CD4-positive, alpha-beta T cell treated with Interleukin-10 for 1 hour (primary cell): ENCODE measurements at regions not wholly inside any gene's neighbourhood (a gene's known extent, or its start where the extent isn't known, plus 50 kb on each side); places are given as distances from the start of the nearest gene placed in this dataset.
"Not testable (repeated sequence)": the region's sequence is repeated elsewhere in the genome, so short reads cannot be mapped to it uniquely, and the experiment has no call there.

ENCODE experiments used
- DNase-seq: peaks from one replicate; pipeline ENCODE4 v3.0.0-alpha.2; 2020

DNA sequence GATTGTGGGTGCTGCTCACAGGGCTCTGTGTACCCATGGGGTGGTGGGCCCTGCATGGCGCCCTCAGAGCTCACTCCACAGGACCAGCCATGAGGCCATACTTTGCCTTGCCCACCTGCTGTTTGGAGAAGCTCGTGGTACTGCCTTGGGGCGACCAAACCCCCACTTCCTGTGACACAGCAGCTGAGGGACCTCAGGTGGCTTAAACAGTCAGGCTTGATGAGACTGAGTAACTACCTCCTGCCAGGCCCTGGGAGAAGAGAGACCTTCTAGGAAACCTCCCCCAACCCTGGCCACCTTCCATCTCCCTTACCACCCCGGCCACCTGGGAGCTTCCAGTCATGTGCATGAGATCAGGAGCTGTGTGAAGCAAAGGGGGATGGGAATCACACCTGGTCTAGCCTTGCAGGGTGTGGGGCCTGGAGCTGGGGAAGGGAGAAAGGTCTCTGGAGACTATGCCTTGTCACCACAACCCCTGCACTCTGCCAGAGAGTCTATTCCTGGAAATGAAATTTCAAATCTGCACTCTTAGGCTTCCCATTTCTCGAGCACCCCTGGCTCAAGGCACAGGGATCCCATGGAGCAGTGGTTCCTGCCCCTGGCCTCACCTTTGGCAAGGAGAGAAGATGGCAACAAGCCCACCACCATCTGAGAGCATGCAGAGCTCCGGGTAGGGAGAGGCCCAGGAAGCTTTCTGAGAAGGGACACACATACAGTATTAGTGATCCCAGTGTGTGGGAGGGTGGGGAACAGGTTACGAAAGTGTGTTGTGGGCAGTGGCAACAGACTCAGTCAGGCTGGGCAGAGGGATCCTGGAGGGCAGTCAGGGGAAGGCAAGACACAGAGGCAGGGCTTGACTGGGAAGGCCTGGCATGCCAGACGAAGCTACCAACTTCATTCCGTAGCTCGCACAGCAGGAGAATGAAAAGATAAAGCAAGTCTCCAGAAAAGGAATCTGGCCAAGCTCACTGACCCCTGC is 125.0 kb downstream of the URI1 start:
- no peak for DNase-seq

DNA sequence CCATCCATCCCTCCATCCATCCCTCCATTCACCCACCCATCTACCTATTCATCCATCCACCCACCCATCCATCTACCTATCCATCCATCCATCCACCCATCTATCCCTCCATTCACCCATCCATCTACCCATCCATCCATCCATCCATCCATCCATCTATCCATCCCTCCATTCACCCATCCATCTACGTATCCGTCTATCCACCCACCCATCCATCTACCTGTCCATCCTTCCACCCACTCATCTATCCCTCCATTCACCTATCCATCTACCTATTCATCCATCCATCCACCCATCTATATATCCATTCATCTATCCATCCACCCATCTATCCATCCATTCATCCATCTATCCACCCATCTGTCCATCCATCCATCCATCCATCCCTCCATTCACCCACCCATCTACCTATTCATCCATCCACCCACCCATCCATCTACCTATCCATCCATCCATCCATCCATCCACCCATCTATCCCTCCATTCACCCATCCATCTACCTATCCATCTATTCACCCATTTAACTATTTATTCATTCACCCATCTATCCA is 126.0 kb downstream of the URI1 start:
- DNase-seq = not testable (repeated sequence)

DNA sequence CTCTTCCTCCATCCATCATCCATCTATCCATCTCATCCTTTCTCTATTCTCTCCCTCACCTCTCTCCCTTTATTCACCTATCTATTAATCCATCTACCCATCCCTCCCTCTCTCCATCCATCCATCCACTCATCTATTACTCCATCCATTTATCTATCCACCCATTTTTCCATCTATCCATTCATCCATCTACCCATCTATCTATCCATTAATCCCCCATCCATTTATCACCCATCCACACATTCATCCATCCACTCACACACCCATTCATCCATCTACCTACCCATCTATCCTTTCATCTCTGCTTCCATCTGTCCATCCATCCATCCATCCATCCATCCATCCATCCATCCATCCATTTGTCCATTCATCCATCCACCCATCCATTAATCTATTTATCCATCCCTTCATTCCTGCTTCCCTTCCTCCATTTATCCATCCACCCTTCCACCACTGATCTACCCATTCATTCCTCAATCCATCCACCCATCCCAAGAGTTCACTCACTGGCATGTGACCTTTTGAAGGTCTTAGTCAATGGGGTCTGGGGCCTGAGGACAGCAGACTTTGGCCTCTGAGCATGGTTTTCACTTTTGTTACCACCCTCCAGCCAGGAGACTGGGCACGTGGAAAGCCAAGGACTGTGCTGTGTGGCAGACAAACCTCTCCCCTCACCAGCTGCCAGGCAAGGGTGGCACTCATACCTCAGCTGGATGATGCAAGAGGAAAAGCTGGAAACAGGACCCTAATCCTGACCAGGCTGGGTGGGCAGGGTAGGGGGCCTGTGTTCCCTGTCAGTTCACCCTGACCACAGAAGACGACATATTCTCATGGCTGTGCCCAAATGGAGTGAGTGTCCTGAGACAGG is 126.7 kb downstream of the URI1 start:
- no peak for DNase-seq

DNA sequence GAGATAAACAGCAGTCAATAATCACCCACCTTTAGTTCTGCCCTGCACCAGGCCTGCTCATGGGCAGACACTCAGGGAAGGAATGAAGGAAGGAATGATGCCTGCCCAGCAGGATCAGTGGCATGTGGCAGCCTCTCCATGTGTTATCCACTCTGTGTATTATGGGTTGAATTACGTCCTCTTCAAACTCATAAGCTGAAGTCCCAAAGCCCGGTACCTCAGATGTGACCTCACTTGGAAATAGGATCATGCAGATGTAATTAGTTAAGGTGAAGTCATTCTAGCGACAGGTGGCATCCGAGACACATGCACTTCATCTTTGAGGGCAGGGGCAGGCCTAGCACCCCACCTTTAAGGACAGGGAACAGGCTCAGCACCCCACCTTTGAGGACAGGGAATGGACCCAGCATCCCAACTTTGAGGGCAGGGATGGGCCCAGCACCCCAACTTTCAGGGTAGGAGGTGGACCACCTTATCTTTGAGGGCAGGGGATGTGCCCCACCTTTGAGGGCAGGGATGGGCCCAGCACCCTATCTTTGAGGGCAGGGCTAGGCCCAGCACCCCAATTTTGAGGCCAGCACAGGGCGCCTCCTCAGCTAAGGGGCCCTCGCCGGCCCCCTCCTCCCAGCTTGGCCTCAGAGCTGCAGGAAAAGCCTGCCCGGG is 127.6 kb downstream of the URI1 start:
- no peak for DNase-seq

DNA sequence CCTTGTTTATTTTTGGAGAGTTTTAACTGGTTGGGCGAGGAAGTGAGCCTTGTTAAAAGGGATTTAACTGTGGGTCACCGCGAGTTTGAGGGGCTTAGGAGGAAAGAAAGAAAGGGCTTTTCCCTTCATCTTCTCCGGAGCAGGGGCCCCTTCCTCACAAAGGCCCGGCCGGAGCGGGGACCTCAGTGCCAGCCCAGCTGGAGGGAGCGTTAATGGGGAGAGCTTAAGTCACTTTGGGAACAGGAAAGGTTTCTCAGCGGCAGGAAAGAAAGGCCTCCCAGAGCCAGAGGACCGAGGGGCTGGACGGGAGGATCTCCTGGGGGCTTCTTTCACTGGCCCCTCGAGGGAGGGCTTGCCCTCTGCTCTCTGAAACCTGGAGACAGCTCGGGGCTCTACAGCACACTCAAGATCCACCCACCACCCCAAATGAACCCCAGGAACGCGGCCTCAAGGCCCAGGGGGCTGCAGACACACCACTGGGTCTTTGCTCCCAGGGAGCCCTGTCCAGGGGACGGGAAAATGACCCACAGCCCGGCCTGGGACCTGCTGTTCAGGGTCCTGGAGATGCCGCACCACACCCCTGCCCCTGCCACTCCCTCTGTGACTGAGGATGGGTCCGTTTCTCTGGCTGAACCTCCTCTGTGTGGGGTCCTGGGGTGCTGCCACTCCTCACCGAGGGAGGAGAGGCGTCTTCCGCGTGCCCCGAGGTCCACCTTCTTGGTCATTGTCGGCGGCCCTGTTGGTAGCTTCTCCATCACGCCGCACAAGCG is 128.3 kb downstream of the URI1 start:
- no peak for DNase-seq

DNA sequence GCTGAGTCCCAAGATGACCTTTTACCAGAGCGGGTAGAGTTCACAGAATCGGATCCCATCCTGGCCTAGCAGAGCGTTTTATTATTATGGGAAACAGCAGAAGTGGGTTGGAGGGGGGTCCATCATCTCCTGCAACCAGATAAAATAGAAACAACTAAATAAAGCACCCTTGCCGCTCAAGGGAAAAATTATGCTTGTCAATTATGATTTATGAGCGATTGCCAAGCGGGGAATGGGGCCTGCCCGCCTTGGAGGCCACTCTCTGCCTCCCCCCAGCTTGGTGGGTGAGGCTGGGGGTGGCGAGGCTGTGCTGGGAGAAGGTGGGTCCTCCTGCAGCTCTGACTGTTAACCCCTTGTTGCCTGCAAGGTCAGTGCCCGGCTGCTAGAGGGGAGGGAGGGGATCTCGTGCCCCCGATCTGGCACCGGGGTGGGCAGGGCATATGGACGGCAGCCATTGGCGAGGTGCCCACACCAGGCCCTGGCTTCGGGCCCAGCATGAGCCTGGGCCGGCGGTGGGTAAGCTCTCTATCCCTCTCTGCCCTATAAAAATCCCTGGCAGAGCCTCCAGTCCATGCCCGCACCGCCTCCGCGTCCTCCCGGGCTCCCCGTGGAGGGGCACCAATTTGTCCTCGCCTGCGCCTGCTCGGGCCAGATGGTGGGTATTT is 129.1 kb downstream of the URI1 start:
- DNase-seq = no peak

DNA sequence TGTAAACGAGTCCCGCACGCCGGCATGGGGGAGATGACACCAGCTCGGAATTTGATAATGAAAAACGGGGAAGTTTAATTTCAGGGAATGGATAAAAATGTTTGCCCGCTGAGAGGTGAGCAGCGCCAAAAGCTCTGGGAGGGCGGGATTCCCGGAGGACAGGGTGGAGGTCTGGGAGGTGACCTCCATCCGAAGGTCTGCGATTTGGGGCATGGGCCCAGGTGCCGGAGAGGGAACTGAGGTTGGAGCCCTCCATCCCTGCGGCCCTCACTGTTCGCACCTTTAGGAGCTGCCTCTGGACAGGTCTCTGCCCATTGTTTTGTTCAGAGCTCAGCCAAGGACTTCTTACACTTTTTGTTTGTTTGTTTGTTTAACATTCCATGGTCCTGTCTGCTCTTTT is 129.8 kb downstream of the URI1 start:
- no peak for DNase-seq

DNA sequence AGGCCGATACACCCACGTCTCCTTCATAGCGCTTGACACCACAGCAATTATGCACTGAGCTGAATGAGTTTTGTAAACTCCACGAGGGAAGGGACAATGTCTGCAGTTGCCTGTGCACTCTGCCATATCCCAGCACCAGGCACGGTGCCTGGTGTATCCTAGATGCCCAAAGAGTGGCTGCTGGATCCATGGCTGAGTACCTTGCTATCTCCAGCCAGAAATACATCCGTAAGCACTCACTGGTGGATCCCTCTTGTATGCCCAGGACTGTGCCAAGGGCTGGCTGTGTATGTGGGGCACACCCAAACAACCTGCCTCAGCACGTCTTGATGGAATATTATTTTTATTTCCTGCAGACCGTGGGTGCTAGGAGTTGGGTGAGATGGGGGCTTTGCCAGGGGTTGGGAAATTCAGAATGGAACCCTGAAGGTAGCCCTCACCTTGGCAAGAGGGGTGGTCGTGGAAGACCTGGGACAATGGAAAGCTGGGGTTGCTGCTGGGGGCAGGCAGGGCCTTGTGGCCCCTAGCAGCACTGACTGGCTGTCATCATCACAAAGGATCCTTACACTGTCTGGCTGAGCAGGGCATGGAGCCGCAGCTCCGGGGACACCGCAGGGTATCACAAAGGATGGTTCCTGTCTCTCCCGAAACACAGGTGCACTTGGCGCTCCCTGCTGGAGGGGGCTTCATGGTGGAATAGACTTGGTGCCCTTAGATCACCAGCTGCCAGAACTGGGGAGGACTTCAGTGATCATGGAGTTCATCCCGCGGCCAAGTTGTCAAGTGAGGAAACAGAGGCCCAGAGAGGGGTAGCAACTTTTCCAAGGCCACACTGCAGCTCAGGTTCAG is 131.3 kb downstream of the URI1 start:
- no peak for DNase-seq

DNA sequence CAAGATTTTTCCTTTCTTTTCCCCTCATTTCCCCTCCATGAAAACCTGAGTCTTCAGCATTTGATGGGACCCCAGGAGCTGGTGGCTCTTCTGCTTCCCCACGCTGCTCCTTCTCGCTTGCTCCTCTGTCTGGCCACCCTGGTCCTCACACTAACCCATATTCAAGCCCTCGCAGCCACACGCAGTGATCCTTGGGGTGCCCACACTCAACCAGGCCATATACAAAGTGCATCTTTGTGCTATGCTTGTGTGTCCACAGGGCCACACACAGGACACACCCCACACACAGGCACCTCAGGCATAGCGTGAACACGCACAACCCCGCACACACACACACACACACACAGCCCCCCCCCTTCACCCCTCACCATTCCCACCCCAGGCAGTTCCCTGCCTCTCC is 132.1 kb downstream of the URI1 start:
- no peak for DNase-seq

DNA sequence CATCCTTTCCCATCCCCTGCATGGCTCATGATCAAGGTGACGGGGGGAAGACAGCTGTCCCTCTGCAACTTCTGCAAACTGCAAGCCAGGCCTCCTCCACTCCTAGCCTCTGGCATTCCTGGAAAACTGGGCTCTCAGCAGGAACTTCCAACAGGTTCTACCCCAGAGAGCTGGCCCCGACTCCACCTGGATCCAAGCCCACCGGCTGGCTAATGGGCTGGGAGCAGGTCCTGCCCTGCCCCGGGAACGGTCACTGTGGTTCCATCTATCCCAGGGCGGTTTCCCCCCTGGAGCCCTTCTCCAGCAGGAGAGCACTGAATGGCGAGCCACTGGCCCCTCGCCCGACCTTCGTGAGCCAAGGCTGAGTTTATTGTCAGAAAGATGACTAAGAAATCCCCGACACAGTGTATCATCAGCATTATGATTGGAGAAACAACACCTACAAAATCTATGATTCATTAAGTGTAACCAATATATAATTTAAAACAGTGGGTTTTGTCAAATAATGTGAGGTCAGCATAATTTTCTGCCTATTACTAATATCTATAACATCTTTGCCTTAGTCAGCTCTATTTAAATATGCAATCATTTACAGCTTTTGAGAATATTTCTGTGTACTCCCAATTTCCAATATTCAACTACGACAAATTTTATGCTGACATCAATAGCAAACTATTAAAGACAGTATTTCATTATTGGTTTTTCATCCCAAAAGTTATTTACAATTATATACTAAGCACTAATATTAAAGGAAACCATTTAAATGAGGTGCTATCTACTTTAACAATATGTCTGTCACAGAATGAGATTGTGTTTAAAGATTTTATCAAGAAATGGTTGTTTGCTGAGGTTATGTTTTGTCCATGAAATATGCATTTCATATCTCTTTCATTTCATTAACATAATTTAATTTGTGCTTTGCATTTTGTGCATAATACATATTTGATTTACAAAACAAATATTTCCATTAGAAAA is 133.0 kb downstream of the URI1 start:
- no peak for DNase-seq

DNA sequence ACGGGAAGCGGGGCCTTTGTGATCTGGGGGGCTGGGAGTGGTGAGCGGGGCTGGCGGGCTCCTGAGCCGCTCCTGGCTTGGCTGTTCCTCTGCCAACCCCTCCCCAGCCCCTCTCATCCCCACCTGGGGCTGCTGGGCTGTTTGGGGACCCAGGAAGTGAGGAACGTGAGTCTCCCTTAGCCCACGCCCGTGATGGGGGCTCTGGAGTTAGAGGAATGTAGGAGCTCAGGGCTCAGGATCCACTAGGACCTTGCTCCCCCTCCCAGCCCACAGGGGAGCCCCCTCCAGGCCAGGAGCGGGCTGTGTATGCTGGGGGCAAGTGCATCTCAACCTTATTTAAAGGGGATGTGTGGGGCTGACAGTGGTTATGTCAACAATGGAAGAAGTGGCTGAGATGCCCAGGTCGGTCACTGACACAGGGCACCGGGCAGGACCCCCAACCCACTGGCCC is 134.1 kb downstream of the URI1 start:
- no peak for DNase-seq

DNA sequence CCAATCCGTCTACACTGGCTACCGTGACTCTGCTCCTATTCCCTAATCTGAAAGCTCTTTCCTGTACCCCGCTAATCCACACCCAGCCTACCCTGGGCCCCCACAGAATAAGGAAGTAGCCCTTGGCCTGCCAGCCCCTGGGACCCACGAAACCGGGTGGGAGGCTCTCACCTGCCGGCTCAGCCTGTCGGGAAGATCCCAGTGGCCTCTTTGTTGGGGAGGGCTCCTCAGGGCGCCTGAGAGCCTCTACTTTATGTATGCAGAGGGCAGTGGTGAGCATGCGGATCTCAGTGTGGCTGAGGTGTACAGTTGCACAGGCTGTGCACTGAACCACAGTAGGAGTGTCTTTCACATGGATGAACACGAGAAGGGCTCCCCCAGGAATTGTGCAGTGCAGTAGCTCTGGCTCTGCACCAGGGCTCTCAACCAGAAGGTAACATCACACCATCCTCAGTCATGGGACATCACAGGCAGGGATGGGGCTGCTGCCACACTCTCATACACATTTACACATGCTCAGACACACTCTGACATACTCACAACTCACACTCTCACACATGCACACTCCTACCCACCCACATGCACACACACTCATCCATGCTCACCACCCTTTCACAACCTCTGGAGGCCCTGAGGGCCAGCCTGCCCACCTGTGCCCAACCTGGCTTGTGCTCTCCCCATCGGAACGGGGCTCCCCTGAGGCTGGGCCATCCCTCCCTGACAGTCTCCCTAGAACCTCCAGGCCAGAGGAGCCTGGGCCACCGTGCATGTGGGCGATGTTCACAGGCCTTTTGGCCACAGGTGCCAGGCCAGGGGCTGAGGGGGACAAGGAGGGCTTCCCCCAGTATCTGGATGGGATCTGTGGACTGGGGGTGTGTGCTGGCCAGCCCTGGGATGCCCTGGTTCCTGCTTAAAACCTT is 135.0 kb downstream of the URI1 start:
- DNase-seq = no peak

DNA sequence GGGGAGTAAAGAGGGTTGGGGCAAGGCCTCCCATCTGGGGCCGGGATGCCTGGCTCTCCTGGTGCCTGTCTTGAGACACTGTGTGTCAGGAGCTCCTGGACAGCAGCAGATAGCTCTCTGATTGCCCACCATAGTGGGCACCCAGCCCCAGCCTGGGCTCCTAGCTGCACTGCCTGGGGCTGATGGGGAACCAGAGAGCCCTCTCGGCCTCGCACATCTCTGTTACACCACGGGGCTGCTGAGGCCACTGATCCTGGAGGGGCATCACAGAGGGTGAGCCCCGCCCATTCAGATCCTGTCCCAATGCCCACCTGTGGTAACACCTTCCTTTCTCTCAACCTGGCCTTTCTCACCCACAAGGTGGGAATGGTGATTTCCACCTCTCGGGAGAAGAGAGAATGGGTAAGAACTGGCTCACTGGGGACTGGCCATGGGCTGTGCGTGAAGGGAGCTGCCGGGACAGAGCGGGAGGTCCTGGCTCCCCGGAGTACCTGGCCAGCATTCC is 135.9 kb downstream of the URI1 start:
- no peak for DNase-seq

DNA sequence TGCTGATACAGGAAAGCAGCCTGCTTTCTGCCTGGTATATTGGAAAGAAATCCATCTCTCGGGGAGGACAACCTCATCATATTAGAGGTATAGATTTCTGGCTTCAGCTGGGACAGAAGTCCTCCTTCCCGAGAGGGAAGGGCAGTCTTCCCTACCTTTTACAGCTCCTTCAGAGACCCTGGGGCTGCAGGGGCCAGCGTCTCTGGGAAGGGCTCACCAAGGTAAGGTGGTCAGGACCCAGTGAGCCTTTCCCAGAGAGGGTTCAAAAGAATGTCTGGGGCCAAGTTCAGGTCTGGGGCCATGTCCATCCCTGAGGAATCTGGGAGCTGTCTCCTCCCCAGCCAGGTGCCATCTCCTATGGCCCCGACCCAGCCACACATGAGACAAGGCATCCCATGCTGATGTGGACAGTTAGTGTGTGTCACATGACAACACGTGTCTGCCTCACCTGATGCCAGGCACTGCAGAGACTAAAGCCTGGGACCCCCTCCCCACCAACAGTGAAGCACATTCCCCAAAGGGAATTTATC is 136.4 kb downstream of the URI1 start:
- DNase-seq = no peak

DNA sequence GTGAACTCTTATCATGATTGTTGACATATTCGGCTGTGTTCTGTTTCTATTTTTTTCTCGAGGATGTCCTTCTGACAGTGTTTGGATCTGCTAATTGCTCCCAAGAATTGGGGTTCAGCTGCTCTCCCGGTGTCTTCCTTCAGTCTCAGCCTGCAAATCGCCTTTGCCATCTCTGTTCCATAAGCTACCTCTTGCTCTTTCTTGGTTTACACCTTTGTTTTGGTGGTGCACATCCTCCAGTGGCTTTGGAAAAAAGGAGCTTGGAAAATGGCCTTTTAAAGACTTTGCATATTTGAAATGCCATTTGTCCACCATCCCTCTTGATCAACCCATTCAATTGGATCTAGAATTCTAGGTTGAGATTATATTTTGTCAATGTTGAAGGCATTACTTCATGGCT is 137.2 kb downstream of the URI1 start:
- DNase-seq = no peak

DNA sequence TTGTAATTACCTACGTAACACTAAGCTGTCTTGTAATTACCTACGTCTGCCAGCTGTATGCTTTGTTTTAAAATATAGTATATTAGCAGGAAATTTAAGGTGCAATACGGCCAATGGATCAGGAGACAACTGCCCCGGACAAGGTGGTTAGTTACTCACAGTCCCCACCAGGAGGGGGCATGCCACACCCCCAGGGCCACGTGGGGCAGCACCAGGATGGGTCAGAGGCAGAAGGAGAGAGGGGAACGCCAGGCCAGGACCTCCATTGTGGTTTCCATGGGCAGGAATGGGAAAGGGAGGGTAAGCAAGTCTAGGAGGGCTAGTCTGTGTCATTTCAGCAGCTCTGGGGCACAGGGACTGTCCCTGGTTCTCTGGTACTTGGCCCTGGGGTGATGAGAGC is 140.1 kb downstream of the URI1 start:
- DNase-seq = no peak

DNA sequence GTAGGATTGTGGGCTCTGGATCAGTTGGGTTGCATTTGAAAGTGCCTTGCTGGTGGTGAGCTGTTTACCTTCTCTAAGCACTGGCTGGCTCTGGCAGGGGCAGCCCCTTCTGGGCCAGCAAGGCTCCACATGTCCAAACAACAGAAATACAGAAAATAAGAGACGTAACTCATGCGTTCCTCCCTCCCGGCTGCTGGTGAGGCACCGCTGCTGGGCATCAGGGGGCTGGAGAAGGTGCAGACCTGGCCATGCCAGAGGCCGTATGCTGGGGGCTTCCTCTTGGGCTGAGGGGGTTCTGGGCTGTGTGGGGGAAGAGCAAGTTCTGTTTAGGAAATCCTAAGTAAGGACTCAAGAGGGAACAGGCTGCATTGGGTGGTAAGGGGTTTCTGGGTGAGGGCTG is 140.6 kb downstream of the URI1 start:
- no peak for DNase-seq
